HepG2 (cell line): ENCODE measurements at regions not wholly inside any gene's neighbourhood (a gene's known extent, or its start where the extent isn't known, plus 50 kb on each side); places are given as distances from the start of the nearest gene placed in this dataset.

Experiments
- ATAC-seq: fragments of 200-7000 bp; cut with Tn5 transposase; 3 replicates; pipeline ENCODE4 v1.9.1; 2020; ENCODE audit warnings: mild to moderate bottlenecking, moderate library complexity
- BruUV-seq: library from RNA; stranded (reverse); fragments of 400-500 nt; replicated peaks from 2 replicates; lab custom pipeline; 2021; lab: Mats Ljungman, UMichigan
- CTCF ChIA-PET: fragments of 300-600 bp; formaldehyde crosslinking; extraction: SDS; loops from one replicate; lab custom pipeline; 2021; ENCODE audit warnings: low total read pairs, inconsistent platforms, low intra/inter-chr PET ratio; lab: Yijun Ruan, JAX
- POLR2A ChIA-PET: fragments of 350-600 bp; sonication (Branson Sonifier 250); formaldehyde crosslinking; loops from one replicate; lab custom pipeline; 2020; ENCODE audit warnings: antibody characterized with exemption, inconsistent platforms; lab: Yijun Ruan, JAX
- DNase-seq: peaks from one replicate; pipeline ENCODE4 v3.0.0-alpha.2; 2015; ENCODE audit warnings: low spot score
- FAIRE-seq: peaks from 3 replicates; lab custom pipeline; 2011; peaks lifted over from hg19 to GRCh38; lab: Jason Lieb, UNC
- H2AFZ ChIP-seq: one replicate; pipeline ENCODE4 v1.6.1; 2011; ENCODE audit warnings: low read length, inconsistent platforms
- H3K27ac ChIP-seq: fragments of 300-600 bp; 3 replicates; pipeline ENCODE4 v1.8.0; 2011; ENCODE audit warnings: mixed run types, mild to moderate bottlenecking, mixed read lengths, low read length, inconsistent platforms; ENCODE audit not compliant: insufficient read depth; ENCODE audit errors: extremely low read length
- H3K27me3 ChIP-seq, 2 experiments: fragments of 200-600 bp in 1 of 2; 2 replicates in 1 of 2; 3 replicates in 1 of 2; pipeline versions ENCODE4 v1.6.0 to v1.8.0; 2011; ENCODE audit warnings: low read length in 2 of 2, mild to moderate bottlenecking in 2 of 2, moderate library complexity in 2 of 2, inconsistent platforms in 1 of 2; ENCODE audit not compliant: insufficient read depth in 2 of 2, control insufficient read depth in 1 of 2
- H3K36me3 ChIP-seq, 2 experiments: fragments of 200-600 bp in 1 of 2; replicated peaks in 1 of 2; 2 replicates in 1 of 2; 3 replicates in 1 of 2; pipeline versions ENCODE4 v1.5.1 to v1.8.0; 2011; ENCODE audit warnings: low read length in 2 of 2, inconsistent platforms in 1 of 2; ENCODE audit not compliant: insufficient read depth in 2 of 2, control insufficient read depth in 1 of 2
- H3K4me1 ChIP-seq: 2 replicates; pipeline ENCODE4 v1.5.1; 2012; ENCODE audit warnings: low read length, inconsistent platforms; ENCODE audit not compliant: insufficient read depth
- H3K4me2 ChIP-seq: 2 replicates; pipeline ENCODE4 v1.6.0; 2011; ENCODE audit warnings: low read depth, low read length, inconsistent platforms
- H3K4me3 ChIP-seq, 3 experiments: fragments of 200-600 bp in 1 of 3; sonication (generic), shearing (Covaris generic) in 1 of 3; replicated peaks in 1 of 3; 2 replicates each; pipeline ENCODE4 v1.5.1; 2011 to 2016; ENCODE audit warnings: low read length in 3 of 3, inconsistent platforms in 2 of 3, low read depth in 2 of 3, mild to moderate bottlenecking in 2 of 3, control low read depth in 1 of 3, mixed read lengths in 1 of 3; ENCODE audit not compliant: insufficient read depth in 1 of 3
- H3K79me2 ChIP-seq: one replicate; pipeline ENCODE4 v1.6.1; 2011; ENCODE audit warnings: low read length, inconsistent platforms; ENCODE audit not compliant: insufficient read depth
- H3K9ac ChIP-seq: 2 replicates; pipeline ENCODE4 v1.6.0; 2011; ENCODE audit warnings: mild to moderate bottlenecking, low read depth, low read length, inconsistent platforms; ENCODE audit not compliant: insufficient read depth
- H3K9me3 ChIP-seq: 2 replicates; pipeline ENCODE4 v1.5.1; 2012; ENCODE audit warnings: mild to moderate bottlenecking, low read length
- H4K20me1 ChIP-seq: 2 replicates; pipeline ENCODE4 v1.6.0; 2011; ENCODE audit warnings: inconsistent platforms, mild to moderate bottlenecking, low read length, moderate library complexity; ENCODE audit not compliant: insufficient read depth
- AHR ChIP-seq: IDR thresholded peaks from 2 replicates; pipeline ENCODE4 v1.6.1; 2018; ENCODE audit warnings: missing genetic modification reagents, missing compliant biosample characterization
- BRF2 ChIP-seq: sonication (generic); formaldehyde crosslinking; IDR thresholded peaks from 2 replicates; pipeline ENCODE4 v1.8.1; 2022; ENCODE audit warnings: mild to moderate bottlenecking, missing genetic modification reagents
- CBX5 ChIP-seq: sonication (generic); formaldehyde crosslinking; IDR thresholded peaks from 2 replicates; pipeline ENCODE4 v1.4.0; 2020; ENCODE audit warnings: missing genetic modification reagents, borderline replicate concordance
- HNF1B ChIP-seq: sonication (generic); formaldehyde crosslinking; IDR thresholded peaks from 2 replicates; pipeline ENCODE4 v1.5.1; 2020; ENCODE audit warnings: mild to moderate bottlenecking, moderate library complexity, missing genetic modification reagents
- MTA1 ChIP-seq: sonication (generic); formaldehyde crosslinking; IDR thresholded peaks from 2 replicates; pipeline ENCODE4 v1.4.0; 2020; ENCODE audit warnings: missing genetic modification reagents, mild to moderate bottlenecking, borderline replicate concordance
- MYNN ChIP-seq: sonication (generic); formaldehyde crosslinking; IDR thresholded peaks from 2 replicates; pipeline ENCODE4 v1.4.0; 2020; ENCODE audit warnings: mild to moderate bottlenecking, low read depth, missing genetic modification reagents
- NCOA2 ChIP-seq: sonication (generic); formaldehyde crosslinking; IDR thresholded peaks from 2 replicates; pipeline ENCODE4 v1.8.0; 2022; ENCODE audit warnings: inconsistent platforms
- NFKB2 ChIP-seq: sonication (generic); formaldehyde crosslinking; IDR thresholded peaks from 2 replicates; pipeline ENCODE4 v1.4.0; 2020; ENCODE audit warnings: missing genetic modification reagents, borderline replicate concordance
- SALL1 ChIP-seq: sonication (generic); formaldehyde crosslinking; IDR thresholded peaks from 2 replicates; pipeline ENCODE4 v1.8.0; 2022; ENCODE audit warnings: mild to moderate bottlenecking, missing genetic modification reagents
- THAP11 ChIP-seq: IDR thresholded peaks from 2 replicates; pipeline ENCODE4 v1.6.1; 2016; ENCODE audit warnings: missing biosample characterization, missing genetic modification reagents
- ZEB1 ChIP-seq: IDR thresholded peaks from 2 replicates; pipeline ENCODE4 v1.6.1; 2012; ENCODE audit warnings: mild to moderate bottlenecking, low read depth, inconsistent platforms; ENCODE audit not compliant: insufficient replicate concordance
- ZNF24 ChIP-seq: fragments of 450-650 bp; IDR thresholded peaks from 2 replicates; pipeline ENCODE4 v1.6.1; 2017; ENCODE audit warnings: antibody characterized with exemption, mild to moderate bottlenecking
- ZNF3 ChIP-seq: IDR thresholded peaks from 2 replicates; pipeline ENCODE4 v1.7.0; 2017; ENCODE audit warnings: inconsistent platforms
- ZNF30 ChIP-seq: sonication (generic); formaldehyde crosslinking; IDR thresholded peaks from 2 replicates; pipeline ENCODE4 v1.5.0; 2020; ENCODE audit warnings: mild to moderate bottlenecking, missing genetic modification reagents
- WGBS: methylation state at CpG from one replicate; pipeline ENCODE4 v1.1.6; 2017; ENCODE audit warnings: low lambda C conversion rate; 5-methylcytosine and 5-hydroxymethylcytosine counted together
- in situ Hi-C: cut with HindIII; loops from 2 replicates; pipeline ENCODE4 v1.10.0; 2017; ENCODE audit warnings: low pct_unique_long_range_greater_than_20kb; ENCODE audit not compliant: extremely low pct_ligation_motif_present
- intact Hi-C: fragments of 100-400 bp; cut with micrococcal nuclease; formaldehyde crosslinking; loops from one replicate; pipeline ENCODE4 v1.10.0; 2022; ENCODE audit not compliant: unreplicated experiment
- TF ChIP-seq, protein P1 (sequence below): sonication (generic); formaldehyde crosslinking; IDR thresholded peaks from 2 replicates; pipeline ENCODE4 v1.4.0; 2020; ENCODE audit warnings: missing genetic modification reagents
- TF ChIP-seq, protein P2 (sequence below): sonication (generic); formaldehyde crosslinking; IDR thresholded peaks from 2 replicates; pipeline ENCODE4 v1.4.0; 2020; ENCODE audit warnings: missing genetic modification reagents

DNA sequence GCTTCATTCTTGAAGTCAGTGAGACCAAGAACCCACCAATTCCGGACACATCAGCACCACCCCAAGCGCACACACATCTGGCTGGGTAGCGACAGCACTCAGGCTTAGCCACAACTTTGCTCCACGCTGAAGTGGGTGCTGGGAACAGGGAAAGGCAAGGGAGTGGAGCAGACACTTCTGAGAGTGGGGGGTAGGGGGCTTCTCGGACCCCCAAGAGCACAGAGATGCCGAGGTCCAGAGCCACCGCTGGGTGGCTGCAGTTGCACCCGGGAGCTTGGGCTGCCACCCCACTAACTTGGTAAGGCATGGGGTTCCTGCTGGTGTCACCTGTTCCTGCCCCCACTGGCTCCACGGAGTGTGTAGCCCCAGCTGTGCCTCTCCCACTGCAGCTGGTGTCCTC lies 225.3 kb upstream of the RIOK2 start:
- FAIRE-seq (no peak), ATAC-seq (no peak), DNase-seq (no peak)
- 29% methylated on average over 4 of the region's 9 CpGs for WGBS
- H3K79me2 ChIP-seq: no peaks in the 10 kb centered on the region
- no peaks in the 10 kb centered on the region for H3K4me1 ChIP-seq
- in situ Hi-C loops: no loop called here
- BruUV-seq: no TSS peak
- H3K27me3 ChIP-seq: no peaks in the 10 kb centered on the region
- ChIA-PET CTCF (no interaction called here), POLR2A (no interaction called here)
- H3K9me3 ChIP-seq: no peaks in the 10 kb centered on the region
- intact Hi-C loops: no loop called here
- H3K27ac ChIP-seq: no peak overlapping the region
- no peaks in the 10 kb centered on the region for H4K20me1 ChIP-seq
- H3K9ac ChIP-seq: no peak overlapping the region
- H3K4me3 ChIP-seq: no peak overlapping the region
- H3K4me2 ChIP-seq: no peak overlapping the region
- no peak overlapping the region for H2AFZ ChIP-seq
- no peaks in the 10 kb centered on the region for H3K36me3 ChIP-seq
- no peak for TF ChIP-seq THAP11 (CRISPR knock-in tag)
- TF ChIP-seq, protein P1, sequence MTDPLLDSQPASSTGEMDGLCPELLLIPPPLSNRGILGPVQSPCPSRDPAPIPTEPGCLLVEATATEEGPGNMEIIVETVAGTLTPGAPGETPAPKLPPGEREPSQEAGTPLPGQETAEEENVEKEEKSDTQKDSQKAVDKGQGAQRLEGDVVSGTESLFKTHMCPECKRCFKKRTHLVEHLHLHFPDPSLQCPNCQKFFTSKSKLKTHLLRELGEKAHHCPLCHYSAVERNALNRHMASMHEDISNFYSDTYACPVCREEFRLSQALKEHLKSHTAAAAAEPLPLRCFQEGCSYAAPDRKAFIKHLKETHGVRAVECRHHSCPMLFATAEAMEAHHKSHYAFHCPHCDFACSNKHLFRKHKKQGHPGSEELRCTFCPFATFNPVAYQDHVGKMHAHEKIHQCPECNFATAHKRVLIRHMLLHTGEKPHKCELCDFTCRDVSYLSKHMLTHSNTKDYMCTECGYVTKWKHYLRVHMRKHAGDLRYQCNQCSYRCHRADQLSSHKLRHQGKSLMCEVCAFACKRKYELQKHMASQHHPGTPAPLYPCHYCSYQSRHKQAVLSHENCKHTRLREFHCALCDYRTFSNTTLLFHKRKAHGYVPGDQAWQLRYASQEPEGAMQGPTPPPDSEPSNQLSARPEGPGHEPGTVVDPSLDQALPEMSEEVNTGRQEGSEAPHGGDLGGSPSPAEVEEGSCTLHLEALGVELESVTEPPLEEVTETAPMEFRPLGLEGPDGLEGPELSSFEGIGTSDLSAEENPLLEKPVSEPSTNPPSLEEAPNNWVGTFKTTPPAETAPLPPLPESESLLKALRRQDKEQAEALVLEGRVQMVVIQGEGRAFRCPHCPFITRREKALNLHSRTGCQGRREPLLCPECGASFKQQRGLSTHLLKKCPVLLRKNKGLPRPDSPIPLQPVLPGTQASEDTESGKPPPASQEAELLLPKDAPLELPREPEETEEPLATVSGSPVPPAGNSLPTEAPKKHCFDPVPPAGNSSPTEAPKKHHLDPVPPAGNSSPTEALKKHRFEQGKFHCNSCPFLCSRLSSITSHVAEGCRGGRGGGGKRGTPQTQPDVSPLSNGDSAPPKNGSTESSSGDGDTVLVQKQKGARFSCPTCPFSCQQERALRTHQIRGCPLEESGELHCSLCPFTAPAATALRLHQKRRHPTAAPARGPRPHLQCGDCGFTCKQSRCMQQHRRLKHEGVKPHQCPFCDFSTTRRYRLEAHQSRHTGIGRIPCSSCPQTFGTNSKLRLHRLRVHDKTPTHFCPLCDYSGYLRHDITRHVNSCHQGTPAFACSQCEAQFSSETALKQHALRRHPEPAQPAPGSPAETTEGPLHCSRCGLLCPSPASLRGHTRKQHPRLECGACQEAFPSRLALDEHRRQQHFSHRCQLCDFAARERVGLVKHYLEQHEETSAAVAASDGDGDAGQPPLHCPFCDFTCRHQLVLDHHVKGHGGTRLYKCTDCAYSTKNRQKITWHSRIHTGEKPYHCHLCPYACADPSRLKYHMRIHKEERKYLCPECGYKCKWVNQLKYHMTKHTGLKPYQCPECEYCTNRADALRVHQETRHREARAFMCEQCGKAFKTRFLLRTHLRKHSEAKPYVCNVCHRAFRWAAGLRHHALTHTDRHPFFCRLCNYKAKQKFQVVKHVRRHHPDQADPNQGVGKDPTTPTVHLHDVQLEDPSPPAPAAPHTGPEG: no peak
- no peak for TF ChIP-seq NCOA2 (CRISPR knock-in tag)
- no peak for TF ChIP-seq ZNF30
- TF ChIP-seq, protein P2, sequence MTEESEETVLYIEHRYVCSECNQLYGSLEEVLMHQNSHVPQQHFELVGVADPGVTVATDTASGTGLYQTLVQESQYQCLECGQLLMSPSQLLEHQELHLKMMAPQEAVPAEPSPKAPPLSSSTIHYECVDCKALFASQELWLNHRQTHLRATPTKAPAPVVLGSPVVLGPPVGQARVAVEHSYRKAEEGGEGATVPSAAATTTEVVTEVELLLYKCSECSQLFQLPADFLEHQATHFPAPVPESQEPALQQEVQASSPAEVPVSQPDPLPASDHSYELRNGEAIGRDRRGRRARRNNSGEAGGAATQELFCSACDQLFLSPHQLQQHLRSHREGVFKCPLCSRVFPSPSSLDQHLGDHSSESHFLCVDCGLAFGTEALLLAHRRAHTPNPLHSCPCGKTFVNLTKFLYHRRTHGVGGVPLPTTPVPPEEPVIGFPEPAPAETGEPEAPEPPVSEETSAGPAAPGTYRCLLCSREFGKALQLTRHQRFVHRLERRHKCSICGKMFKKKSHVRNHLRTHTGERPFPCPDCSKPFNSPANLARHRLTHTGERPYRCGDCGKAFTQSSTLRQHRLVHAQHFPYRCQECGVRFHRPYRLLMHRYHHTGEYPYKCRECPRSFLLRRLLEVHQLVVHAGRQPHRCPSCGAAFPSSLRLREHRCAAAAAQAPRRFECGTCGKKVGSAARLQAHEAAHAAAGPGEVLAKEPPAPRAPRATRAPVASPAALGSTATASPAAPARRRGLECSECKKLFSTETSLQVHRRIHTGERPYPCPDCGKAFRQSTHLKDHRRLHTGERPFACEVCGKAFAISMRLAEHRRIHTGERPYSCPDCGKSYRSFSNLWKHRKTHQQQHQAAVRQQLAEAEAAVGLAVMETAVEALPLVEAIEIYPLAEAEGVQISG: no peak
- TF ChIP-seq AHR (CRISPR knock-in tag): no peak
- TF ChIP-seq ZNF24: no peak
- TF ChIP-seq SALL1 (CRISPR knock-in tag): no peak
- TF ChIP-seq NFKB2 (CRISPR knock-in tag): no peak
- TF ChIP-seq ZEB1: no peak
- no peak for TF ChIP-seq ZNF3 (CRISPR knock-in tag)
- no peak for TF ChIP-seq MTA1 (CRISPR knock-in tag)
- TF ChIP-seq HNF1B (CRISPR knock-in tag): no peak
- no peak for TF ChIP-seq MYNN (CRISPR knock-in tag)
- no peak for TF ChIP-seq BRF2 (CRISPR knock-in tag)
- no peak for TF ChIP-seq CBX5
